NOMO-1 (cell line): ENCODE measurements at regions not wholly inside any gene's neighbourhood (a gene's known extent, or its start where the extent isn't known, plus 50 kb on each side); places are given as distances from the start of the nearest gene placed in this dataset.
A peak's percentile ranks its signal among the peaks of the same experiment; 100 is the strongest.

Experiments used
- DNase-seq, 2 experiments: peaks; one replicate each; lab custom pipeline; 2025; ENCODE audit not compliant: unreplicated experiment in 2 of 2; lab: John Stamatoyannopoulos, UW

GRCh38 chr6:169939554-169940164 lies 188.2 kb downstream of the ERMARD start:
- no peak for DNase-seq

GRCh38 chr6:169938731-169939130 lies 187.3 kb downstream of the ERMARD start:
- no peak for DNase-seq

DNA sequence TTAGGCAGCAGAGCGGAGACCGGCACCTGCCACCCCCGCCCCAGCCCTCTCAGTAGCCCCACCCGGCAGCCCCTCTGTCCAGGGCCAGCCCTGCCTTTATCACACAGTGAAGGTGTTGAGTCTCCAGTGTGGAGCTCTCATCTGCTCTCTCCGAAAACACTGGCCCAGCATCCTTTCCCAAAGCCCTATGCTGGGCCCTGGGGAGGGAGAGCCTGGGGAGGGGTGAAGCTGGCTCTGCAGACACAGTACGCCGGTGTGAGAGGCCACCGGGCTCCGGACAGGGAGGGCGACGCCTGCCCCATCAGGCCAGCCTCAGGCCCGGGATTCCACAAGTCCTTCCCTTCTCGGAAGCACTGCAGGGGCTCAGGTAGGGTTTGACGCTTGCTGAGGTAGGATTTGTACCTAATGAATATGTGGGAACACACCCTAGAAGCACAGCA lies 186.9 kb downstream of the ERMARD start:
- no peak for DNase-seq

- no peak for DNase-seq
Observed at GRCh38 chr6:169937389-169938261, 186.2 kb downstream of the ERMARD start.

GRCh38 chr6:169936355-169936975 lies 185.0 kb downstream of the ERMARD start:
- no peak for DNase-seq

DNA sequence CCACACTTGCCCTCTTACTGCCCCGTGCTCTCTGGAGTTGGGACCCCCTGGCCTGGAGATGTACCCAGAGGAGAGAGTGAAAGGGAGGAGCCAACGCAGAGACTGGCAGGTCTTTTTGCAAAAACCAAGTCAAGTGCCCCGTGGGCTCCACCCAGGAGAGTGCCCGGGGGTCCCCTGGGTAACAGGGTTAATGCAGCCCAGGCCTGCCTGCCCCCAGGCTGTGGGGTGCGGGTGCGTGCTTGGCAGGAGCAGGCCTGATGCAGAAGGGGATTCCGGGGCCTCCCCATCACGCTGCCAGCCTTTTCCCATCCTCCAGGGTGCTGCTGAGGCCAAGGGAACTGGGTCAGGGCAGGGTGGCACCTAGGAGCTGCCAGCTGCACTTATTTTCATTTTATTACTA lies 184.4 kb downstream of the ERMARD start:
- DNase-seq: no peak

DNA sequence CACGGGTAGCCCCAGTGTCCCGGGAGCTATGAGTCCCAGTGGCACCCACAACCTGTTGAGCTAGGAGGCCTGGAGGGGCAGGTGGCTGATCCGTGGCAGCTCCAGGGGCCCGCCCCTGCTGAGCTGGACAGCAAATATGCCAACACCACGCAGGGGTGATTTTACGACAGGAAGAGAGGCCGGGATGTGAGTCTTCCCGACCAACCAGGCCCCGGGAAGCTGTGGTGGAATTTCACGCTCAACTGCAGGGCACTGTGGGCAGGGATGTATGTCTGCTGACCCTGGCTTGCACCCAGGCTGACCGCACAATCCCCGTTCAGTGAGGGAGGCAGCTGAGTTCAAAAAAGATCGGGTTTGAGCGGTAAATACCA lies 183.9 kb downstream of the ERMARD start:
- no peak for DNase-seq

DNA sequence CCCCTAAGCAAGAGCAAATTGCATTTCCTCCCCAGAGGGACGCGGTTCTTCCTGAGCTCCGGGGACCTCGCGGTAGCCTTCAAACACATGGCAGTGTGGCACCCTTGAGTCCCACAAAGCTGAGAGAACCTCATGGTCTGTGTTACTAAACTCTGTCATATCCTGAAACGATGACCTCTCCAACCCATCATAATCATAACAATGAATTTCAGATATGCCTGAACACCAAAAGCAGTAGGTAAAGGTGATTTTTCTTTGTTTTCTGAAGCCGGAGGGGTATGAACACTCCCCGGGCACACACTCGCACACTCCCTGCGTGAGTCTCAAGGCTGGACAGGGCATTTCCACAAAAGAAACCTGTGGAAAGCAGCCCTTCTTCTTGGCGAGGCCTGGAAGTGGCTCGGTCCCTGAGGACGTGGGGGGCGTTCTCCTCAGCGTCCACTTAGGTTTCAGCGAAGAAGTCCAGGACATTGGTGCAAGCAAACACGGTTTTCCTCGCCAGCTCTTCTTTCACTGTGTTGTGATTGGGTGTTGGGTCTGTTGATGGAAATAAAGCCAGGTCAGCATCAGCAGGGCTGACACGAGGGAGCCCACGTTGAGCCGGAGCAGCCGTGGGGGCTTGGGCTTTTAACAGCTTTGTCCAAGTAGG lies 183.4 kb downstream of the ERMARD start:
- no peak for DNase-seq

- no peak for DNase-seq
Observed at GRCh38 chr6:169933839-169934698, 182.6 kb downstream of the ERMARD start.

DNA sequence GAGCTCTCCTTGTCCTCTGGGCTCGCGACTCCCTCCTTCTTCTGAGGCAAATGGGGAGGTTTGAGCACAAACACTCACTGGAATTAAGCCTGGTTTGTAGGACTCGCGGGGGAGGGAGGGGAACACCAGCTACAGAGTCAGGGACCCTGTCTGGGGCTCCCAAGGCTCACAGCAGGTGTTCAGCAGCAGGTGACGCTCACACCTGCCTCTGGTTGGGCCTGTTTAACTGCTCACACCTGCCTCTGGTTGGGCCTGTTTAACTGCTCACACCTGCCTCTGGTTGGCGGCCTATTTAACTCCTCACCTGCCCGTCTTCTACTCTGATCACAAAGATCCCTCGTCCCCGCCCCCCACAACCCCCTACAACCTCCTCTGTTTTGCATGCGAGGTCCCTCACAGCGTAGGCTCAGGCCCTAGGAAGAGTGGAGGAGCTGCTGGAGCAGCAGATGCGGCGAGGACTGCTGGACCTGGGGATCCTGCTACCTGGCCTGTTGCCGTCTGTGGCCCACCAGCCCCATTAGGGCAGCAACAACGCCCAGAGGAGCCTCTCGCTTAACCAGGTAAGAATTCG lies 181.9 kb downstream of the ERMARD start:
- no peak for DNase-seq

DNA sequence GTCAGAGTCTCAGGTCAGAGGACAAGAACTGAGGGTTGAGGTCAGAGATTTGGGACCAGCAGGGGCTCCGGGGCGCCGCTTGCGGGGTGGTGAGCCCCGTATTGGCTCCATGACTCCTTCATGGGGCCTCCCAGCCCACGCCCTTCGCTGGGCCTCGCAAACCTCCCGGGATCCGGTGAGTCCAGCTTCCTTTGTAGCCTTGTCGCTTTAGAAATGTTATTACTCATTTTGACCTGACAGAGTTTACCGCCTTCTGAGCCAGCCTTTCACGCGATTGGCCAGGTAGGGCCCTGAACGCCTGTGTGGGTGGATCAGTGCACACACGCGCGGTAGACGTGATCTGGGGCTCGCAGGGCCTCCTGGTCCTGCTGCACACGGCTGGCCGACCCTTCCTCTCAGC lies 181.1 kb downstream of the ERMARD start:
- no peak for DNase-seq

GRCh38 chr6:169931261-169931660 lies 179.8 kb downstream of the ERMARD start:
- no peak for DNase-seq

GRCh38 chr6:169930799-169931198 lies 179.4 kb downstream of the ERMARD start:
- DNase-seq: no peak

DNA sequence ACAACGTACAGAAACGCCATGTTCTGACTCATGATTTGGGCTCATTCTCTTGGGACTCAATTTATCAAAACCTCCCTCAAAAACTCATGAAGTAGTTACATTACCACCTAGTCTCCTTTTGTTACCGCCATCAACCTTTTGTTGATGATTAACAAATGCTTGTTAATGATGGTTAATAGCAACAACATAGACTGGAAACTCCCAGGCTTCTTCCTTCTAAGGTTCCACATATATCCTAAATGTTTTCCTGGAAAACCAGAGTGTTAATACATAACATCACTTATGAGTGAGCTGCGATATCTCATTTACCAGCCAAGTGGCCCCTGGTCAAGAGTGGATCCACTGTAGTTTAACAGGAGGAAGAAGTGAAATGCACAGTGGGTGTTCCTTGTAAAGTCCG lies 176.3 kb downstream of the ERMARD start:
- DNase-seq: no peak

DNA sequence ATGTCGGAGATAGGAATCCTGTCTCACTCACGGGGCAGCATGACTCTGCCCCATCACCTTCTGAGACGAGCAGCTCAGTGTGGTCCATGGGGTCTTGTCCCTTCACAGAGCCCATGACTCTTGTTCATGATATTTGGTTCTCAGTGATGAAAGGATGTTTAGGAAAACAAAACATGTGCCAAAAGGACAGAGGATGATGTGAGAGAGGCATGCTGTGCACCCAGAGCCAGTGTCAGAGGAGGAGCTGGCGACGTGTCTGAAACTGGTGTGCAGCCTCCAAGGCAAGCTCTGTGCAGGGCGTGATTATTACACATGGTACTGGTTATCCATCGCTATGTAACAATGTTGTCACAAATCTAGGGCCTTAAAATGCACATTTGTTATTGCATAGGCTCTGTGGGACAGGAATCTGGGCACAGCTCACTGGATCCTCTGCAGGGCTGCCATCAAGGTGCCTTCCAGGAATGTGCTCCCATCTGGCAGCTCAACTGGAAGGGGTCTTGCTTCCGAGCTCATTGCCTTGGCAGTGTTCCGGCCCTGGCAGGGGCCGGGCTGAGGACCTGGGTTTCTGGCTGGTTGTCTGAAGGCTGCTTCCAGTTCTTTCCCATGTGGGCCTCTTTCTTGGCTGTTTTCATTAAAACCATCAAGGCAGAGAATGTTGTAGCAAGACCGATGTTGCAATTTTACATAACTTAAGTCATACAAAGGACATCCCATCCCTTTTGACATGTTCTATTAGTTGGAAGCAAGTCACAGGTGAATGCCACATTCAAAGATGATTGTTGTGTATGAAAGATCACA lies 175.4 kb downstream of the ERMARD start:
- DNase-seq: no peak

- no peak for DNase-seq
Observed at GRCh38 chr6:169923468-169924464, 172.3 kb downstream of the ERMARD start.

- DNase-seq: peak in 1 of 2 experiments; percentile 27
Observed at GRCh38 chr6:169921853-169922824, 170.7 kb downstream of the ERMARD start.
